Pancreas (tissue), 10 donors: ENCODE measurements at regions not wholly inside any gene's neighbourhood (a gene's known extent, or its start where the extent isn't known, plus 50 kb on each side); places are given as distances from the start of the nearest gene placed in this dataset.

Source experiments
- ATAC-seq, 4 donors: fragments of 200-7000 bp; cut with Tn5 transposase; one replicate each; pipeline versions ENCODE4 v1.8.0 to v1.9.1; 2020; ENCODE audit warnings: mild to moderate bottlenecking in 4 of 4, moderate library complexity in 4 of 4
- DNase-seq, 6 donors: peaks; one replicate each; pipeline ENCODE4 v3.0.0-alpha.2; 2020
- FAIRE-seq: peaks from 2 replicates; lab custom pipeline; 2012; peaks lifted over from hg19 to GRCh38; lab: Jason Lieb, UNC
- H3K27ac ChIP-seq, 4 donors: fragments of 200-600 bp; sonication (generic); 1 replicate in 3 of 4; 2 replicates in 1 of 4; pipeline versions ENCODE4 v1.5.0 to v1.8.0; 2020
- H3K27me3 ChIP-seq, 4 donors: fragments of 200-600 bp; one replicate each; pipeline ENCODE4 v1.8.0; 2021
- H3K36me3 ChIP-seq, 3 donors: fragments of 200-600 bp; sonication (generic) in 1 of 3; one replicate each; pipeline versions ENCODE4 v1.5.0 to v1.8.0; 2020 to 2021
- H3K4me1 ChIP-seq, 3 donors: fragments of 200-600 bp; one replicate each; pipeline ENCODE4 v1.8.0; 2021
- H3K4me3 ChIP-seq, 4 donors: fragments of 200-600 bp; sonication (generic) in 2 of 4; one replicate each; pipeline versions ENCODE4 v1.5.0 to v1.8.0; 2020 to 2021
- H3K9me3 ChIP-seq, 4 donors: fragments of 200-600 bp; one replicate each; pipeline ENCODE4 v1.8.0; 2021
- WGBS, 2 donors: extraction: QIAGEN DNeasy Blood & Tissue Kit; methylation state at CpG; one replicate each; pipeline ENCODE4 v1.1.7; 2013; 5-methylcytosine and 5-hydroxymethylcytosine counted together
- intact Hi-C, 3 donors: fragments of 100-400 bp; cut with DNase I; formaldehyde crosslinking; loops; one replicate each; pipeline versions ENCODE4 v1.11.1 to v1.14.2; 2022
- TF ChIP-seq, protein P1 (sequence below), 4 donors: fragments of 200-600 bp; sonication (generic) in 3 of 4; IDR thresholded peaks; one replicate each; pipeline versions ENCODE4 v1.5.0 to v1.8.0; 2021; ENCODE audit warnings: antibody characterized with exemption in 4 of 4
- donor health status: healthy with polysubstance abuse.
- donor health status: DM: no; HTN: no; CAD: no; lungs with moderate emphysema.
- donor health status: DM: no; HTN: no; CAD: no.
- donor health status: control.
- donor health status: control.
- donor health status: Bipolar disorder and iron deficiency.
- donor health status: DM: yes; HTN: yes; CAD: no.
- donor health status: DM: no; HTN: no; CAD: no.
- donor health status: DM: no; HTN: no; CAD: no.
- donor health status: DM: yes; HTN: yes; CAD: no.

DNA sequence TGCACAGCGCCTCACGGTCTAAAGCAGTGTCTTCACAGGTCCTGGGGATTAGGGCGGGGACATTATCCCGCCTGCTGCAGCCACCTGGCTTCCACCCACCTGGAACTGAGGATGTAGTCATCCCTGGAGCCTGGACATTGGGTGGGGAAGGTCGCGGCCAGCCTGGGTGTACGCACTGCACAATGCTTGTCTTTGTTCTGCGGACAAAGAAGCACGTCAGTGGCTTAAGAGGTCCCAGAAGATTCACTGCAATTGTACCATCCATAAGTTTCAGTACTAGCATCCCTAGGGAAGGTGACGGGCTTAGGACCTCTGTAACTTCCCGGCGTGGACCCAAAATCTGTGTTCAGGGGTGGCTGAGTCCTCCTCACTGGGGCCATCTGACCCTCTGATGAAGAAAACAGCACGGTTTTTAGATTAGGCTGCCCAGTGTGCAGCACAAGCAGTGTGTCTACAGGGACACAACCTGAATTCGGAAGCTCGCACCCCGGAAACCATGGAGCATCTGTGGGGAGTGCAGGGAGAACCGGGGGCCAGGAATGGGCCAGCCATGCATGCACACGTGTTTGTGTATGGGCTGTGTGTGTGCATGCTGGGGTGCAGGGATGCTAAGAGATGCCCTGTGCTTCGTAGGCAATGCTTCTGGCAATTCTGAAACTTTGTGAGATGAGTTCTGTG is 342.6 kb upstream of the B3GAT1 start:
- no peak for FAIRE-seq
- Histone ChIP-seq H3K36me3 (no peaks in the 10 kb centered on the region), H3K4me1 (no peaks in the 10 kb centered on the region), H3K27ac (no peak overlapping the region), H3K4me3 (no peak overlapping the region), H3K27me3 (no peaks in the 10 kb centered on the region), H3K9me3 (no peaks in the 10 kb centered on the region)
- no peak for ATAC-seq
- WGBS, 2 donors = 57 to 58% methylated on average over 19 of the region's 19 CpGs
- DNase-seq = no peak
- intact Hi-C loops = no loop called here
- TF ChIP-seq, protein P1, sequence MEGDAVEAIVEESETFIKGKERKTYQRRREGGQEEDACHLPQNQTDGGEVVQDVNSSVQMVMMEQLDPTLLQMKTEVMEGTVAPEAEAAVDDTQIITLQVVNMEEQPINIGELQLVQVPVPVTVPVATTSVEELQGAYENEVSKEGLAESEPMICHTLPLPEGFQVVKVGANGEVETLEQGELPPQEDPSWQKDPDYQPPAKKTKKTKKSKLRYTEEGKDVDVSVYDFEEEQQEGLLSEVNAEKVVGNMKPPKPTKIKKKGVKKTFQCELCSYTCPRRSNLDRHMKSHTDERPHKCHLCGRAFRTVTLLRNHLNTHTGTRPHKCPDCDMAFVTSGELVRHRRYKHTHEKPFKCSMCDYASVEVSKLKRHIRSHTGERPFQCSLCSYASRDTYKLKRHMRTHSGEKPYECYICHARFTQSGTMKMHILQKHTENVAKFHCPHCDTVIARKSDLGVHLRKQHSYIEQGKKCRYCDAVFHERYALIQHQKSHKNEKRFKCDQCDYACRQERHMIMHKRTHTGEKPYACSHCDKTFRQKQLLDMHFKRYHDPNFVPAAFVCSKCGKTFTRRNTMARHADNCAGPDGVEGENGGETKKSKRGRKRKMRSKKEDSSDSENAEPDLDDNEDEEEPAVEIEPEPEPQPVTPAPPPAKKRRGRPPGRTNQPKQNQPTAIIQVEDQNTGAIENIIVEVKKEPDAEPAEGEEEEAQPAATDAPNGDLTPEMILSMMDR (IDR thresholded peaks at IDR 0.05) = no peak

DNA sequence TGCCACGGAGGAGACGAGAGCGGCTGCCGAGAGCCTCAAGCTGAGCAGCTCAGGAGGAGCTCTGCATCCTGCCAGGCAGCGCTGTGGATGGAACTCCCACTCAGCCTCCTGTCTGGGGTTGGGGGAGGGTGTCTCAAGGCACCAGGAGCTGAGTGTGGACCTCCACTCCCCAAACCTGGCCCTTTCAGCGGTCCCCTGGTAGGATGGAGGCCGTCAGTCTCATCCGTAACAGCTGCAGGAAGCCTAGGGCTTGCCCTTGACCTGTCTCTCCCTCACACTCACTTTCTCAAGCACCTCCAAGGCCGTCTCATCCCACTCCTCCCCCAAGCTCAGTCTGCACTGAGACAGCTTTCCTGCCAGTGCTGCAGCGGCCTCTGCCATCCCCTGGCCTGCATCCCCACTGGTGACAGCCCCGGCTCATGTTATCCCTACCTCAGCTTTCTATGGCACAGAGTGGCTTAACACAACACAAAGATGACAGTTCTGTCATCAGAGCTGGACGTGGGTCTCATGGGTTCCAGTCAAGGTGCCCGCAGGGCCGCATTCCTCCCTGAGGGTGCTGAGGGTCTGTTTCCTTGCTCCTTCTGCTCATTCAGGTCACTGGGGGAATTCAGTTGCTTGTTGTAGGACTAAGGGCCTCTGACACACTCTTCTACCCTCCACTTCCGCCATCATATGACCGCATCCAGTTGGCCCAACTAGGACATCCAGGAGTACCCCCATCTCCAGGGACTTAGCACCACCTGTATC is 341.9 kb upstream of the B3GAT1 start:
- Histone ChIP-seq H3K27ac (no peak overlapping the region), H3K4me1 (no peaks in the 10 kb centered on the region), H3K9me3 (no peaks in the 10 kb centered on the region), H3K36me3 (no peaks in the 10 kb centered on the region), H3K27me3 (no peaks in the 10 kb centered on the region), H3K4me3 (no peak overlapping the region)
- WGBS, 2 donors = 72 to 83% methylated on average over 16 of the region's 16 CpGs
- intact Hi-C loops = no loop called here
- DNase-seq = no peak
- TF ChIP-seq, protein P1 (IDR thresholded peaks at IDR 0.05) = no peak
- FAIRE-seq = no peak
- no peak for ATAC-seq

DNA sequence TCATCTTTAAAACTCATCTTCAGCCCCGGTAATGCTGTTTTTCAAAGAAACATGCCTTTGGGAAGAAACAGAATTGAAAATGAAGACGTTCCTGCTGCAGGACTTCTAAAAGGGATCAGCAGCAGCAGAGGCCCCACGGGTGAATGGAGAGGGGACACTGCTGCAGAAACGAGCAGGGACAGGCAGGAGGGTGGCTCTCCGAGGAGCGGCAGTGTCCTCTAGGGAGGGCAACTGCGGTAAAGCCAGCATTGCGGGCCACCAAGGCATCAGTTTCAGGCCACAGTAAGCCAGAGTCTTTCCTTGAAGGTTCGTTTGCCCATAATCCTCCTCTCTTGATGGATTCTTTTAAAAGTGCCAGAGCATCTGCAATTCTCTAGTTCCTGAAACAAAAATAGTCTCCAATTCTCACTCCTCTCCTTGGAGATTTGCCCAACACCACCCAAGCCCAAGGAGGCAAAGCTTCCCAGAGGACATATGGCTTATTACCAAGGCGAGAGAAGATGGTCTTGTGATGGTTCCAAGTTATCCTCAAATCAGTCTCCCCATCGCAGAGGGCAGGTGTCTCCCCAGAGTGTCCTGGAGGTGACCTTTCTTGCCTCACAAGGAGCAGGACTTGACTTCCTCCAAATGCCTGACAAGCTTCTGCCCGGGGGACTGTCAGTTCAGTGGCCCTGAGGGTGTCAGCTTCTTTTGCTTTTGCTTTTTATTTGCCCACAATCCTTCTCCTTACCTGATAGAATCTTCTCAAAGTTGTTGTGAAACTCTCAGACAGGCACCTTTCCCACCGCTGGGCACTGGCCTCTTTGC is 341.1 kb upstream of the B3GAT1 start:
- intact Hi-C loops = no loop called here
- Histone ChIP-seq H3K4me1 (no peaks in the 10 kb centered on the region), H3K36me3 (no peaks in the 10 kb centered on the region), H3K9me3 (no peaks in the 10 kb centered on the region), H3K4me3 (no peak overlapping the region), H3K27me3 (no peaks in the 10 kb centered on the region), H3K27ac (no peak overlapping the region)
- TF ChIP-seq, protein P1 (IDR thresholded peaks at IDR 0.05) = no peak
- no peak for ATAC-seq
- no peak for FAIRE-seq
- DNase-seq = no peak
- 72 to 77% methylated on average over 13 of the region's 13 CpGs for WGBS, 2 donors

DNA sequence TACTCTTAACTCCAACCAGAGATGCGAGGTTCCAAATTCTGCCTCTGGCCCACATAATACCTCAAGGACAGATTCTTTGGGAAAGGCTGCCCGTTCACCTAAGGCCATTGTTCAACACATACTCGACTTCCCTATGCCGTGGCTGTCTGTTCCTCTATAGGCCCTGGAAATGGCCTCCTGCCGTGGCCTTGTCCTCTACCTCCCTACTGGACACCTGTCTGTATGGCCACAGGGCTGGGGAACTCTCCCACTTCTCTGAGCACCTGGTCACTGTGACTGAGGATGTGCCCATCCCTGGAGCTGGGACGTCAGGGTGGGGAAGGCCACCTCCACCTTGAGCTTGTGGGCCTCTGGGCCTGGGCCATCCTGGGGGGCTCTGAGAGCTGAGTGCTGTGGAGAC is 340.5 kb upstream of the B3GAT1 start:
- intact Hi-C loops = no loop called here
- Histone ChIP-seq H3K27me3 (no peaks in the 10 kb centered on the region), H3K4me1 (no peaks in the 10 kb centered on the region), H3K9me3 (no peaks in the 10 kb centered on the region), H3K27ac (no peak overlapping the region), H3K4me3 (no peak overlapping the region), H3K36me3 (no peaks in the 10 kb centered on the region)
- ATAC-seq (no peak), DNase-seq (no peak), FAIRE-seq (no peak)
- 75 to 87% methylated on average over 6 of the region's 6 CpGs for WGBS, 2 donors
- TF ChIP-seq, protein P1 (IDR thresholded peaks at IDR 0.05) = no peak
